ENCODE measurements at regions not wholly inside any gene's neighbourhood (a gene's known extent, or its start where the extent isn't known, plus 50 kb on each side); places are given as distances from the start of the nearest gene placed in this dataset.
A peak's percentile ranks its signal among the peaks of the same experiment; 100 is the strongest.

DNA sequence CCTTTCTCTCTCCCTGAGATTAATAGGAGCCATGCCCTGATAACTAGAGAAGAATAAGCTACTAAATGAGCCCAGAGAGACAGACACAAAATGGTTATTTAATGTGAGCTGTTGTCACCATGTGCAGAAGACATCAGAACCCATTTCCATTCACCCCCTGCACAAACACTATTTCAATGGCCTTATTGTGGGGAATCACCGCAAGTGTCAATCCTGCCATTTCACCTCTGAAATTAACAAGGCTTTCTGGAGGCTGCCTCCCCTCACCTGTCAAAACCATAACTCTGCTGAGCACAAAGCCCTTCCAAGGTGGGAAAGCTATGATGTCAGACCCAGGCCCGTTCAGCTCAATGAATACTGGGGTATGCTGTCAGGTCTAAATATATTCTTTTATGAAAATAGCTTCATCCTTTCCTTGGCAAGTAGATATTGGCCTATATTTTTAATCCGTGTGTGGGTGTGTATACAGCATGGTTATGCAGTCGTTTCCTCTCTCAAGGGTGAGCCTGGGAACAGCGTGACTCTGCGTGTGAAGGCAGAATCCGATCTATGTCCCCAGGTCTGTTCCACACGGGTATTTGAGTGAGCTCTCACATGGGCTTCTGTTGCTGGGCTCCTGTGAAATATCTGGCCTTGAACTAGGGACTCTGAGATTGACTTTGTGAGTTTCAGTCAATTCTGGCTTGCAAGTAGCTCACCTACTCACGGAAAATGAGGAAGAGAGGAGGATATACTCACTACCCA lies 266.3 kb downstream of the FBXW7 start:
- DNase-seq (ENCODE audit: low read depth) = no peak
- in situ Hi-C loops (cut with HindIII; ENCODE audit: low pct_unique_long_range_greater_than_20kb, low sequenced_read_pairs) = no loop called here

DNA sequence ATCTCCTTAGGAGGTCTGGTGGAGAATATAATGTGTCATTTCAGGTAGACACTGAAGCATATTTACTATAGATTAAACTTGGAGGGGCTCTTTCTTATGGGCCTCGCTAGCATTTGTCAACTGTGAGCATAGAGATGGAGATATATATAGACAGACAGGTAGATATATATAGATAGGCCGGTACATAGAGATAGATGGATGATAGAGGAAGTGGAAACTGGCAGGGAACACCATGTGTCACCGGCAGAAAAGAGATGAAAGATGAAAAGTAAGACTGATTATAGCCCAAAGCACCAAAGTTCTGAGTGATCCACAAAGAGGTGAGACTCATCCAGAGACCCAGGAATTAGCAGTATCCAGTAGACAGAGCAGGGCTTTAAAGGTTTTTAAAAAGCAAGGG lies 268.1 kb downstream of the FBXW7 start:
- in situ Hi-C loops (cut with HindIII; ENCODE audit: low pct_unique_long_range_greater_than_20kb, low sequenced_read_pairs) = no loop called here
- DNase-seq (ENCODE audit: low read depth) = no peak

DNA sequence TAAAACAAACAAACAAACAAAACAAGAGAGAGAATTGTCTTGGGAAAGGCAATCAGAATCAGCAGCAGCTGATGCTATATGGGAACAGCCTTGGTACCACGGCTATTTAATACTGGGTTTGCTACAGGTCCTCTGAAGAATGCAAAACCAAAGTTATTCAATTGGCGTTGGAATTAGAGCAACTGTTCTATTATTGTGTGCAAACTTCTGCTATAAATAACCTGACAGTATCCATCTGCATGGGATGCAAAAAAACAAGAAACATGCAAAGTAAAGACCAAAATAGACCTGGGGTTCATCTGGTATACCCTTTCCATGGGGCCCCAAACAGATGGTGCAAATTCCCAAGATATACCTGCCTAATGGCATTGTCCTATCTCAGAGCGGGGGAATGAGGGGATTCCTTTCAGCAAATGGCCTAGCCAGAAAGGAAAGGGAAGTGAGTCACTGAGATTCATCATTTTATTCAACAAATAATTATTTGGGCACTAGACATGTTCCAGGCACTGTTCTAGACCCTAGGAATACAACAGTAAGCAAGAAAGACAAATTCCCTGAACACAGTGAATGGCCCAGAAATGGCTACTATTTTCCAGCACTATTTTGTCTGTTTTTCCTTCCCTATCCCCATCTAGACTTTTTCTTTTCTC lies 268.9 kb downstream of the FBXW7 start:
- in situ Hi-C loops (cut with HindIII; ENCODE audit: low pct_unique_long_range_greater_than_20kb, low sequenced_read_pairs) = no loop called here
- DNase-seq (ENCODE audit: low read depth) = no peak

DNA sequence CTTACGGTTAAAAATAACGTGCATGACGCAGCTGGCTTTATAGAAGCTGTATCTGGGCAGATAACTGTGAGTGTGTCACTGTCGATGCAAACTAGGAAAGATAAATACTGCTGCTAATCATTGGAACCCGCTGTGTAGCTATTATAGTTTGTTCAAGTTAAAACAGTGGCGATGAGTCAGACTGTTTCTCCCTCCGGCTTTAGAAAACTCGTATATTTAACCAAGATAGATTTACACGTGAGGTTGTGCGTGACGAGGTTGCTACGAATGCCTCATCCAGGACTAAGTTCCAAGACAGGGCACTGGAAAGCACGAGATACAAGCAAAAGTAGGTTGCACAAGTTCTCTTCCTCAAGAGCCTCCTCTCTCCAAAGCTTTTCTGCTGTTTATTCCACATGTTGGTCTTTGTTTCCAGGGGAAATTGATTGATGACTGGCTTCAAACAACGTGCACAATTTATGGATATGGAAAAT lies 270.7 kb downstream of the FBXW7 start:
- DNase-seq (ENCODE audit: low read depth) = peak; percentile 85
- in situ Hi-C loops (cut with HindIII; ENCODE audit: low pct_unique_long_range_greater_than_20kb, low sequenced_read_pairs) = no loop called here

DNA sequence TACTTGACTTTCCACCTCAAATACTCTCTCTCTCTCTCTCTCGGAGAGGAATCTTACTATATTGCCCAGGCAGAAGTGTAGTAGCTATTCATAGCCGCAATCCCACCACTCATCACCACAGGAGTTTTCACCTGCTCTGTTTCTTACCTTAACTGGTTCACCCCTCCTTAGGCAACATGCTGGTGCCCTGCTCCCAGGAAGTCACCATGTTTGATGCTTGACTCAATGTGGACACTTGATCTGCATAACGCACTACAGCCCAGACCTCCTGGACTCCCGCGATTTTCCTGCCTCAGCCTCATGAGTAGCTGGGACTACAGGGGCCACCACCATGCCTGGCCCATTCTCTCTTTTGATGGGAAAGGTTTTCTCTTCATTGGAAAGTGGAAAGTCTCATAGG lies 271.8 kb downstream of the FBXW7 start:
- DNase-seq (ENCODE audit: low read depth) = no peak
- in situ Hi-C loops (cut with HindIII; ENCODE audit: low pct_unique_long_range_greater_than_20kb, low sequenced_read_pairs) = no loop called here

DNA sequence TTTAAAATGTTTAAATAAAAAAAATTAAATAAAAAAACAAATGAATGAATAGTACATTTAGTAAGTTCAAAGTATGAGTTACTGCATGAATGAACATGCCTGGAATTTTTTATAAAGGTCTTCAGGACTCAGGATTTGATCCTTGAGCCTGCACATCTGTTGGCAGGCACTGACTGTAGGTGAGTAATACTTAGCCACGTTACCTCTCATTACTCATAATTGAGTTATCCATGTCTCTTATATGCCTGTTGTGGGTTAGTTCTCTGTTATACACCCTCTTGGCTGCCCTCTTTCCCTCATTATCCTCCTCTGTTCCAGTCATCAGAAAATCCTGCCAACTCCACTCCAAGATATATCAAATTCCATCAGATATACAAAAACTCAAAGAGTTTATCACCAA lies 276.0 kb downstream of the FBXW7 start:
- in situ Hi-C loops (cut with HindIII; ENCODE audit: low pct_unique_long_range_greater_than_20kb, low sequenced_read_pairs) = no loop called here
- DNase-seq (ENCODE audit: low read depth) = peak; percentile 54

DNA sequence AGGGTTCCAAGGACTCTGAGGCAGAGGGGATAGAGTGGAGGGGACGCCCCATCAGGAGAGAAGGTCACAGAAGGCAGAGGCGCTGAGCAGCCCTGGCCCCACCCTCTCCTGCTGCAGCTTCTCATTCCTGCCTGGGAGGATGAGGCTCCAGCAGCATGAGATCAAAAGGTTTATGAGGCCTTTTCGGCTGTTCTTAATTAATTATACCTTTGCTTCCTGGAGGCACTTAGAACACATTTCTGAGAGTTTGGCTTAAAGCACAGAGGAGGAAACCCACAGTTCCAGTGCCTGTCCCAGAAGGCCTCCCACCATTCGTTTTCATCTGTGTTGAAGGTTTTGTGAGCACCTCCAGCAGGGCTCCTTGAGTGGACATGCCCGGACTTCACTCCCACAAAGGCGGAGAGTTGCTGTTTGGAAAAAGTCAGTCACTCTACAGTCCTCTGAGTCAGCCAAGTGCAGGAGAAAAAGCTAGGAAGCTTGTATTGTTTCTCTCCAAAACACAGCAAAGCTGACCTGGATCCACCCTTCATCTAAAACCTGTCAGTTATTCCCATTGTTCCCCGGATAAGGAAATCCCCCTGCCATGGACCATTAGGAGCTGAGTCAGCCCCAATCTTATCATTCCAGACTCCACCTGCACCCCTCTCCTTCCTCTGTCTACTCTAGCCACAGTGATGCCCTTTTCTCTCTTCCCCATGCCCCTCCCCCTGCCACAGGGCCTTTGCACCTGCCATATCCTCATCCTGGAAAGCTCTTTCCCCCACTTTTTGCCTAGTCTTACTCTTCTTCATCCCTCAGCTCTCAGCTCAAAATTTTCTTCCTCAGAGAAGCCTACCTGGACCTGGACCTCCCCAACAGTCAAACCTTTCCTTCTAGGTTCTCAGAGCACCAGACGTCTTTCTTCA lies 276.8 kb downstream of the FBXW7 start:
- DNase-seq (ENCODE audit: low read depth) = peak; percentile 75
- in situ Hi-C loops (cut with HindIII; ENCODE audit: low pct_unique_long_range_greater_than_20kb, low sequenced_read_pairs) = no loop called here

DNA sequence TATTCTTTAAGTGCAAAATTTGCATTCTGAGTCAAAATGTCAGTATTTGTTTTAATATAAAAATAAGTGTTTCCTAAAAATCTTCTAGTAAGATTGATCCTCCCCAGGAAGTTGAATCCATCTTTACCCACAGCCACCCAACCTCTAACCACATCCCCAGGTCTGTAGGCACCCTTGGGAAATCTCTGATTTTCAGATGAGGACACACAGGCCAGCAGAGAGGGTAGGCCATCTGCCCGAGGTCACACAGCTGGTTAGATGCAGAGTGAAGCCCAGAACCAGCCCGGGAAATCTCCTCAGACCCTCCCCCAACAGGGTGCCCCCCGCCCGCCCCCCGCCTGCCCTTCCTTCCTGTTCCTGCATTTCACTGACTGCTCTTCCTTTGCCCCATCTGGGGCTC lies 277.5 kb downstream of the FBXW7 start:
- DNase-seq (ENCODE audit: low read depth) = no peak
- in situ Hi-C loops (cut with HindIII; ENCODE audit: low pct_unique_long_range_greater_than_20kb, low sequenced_read_pairs) = no loop called here

DNA sequence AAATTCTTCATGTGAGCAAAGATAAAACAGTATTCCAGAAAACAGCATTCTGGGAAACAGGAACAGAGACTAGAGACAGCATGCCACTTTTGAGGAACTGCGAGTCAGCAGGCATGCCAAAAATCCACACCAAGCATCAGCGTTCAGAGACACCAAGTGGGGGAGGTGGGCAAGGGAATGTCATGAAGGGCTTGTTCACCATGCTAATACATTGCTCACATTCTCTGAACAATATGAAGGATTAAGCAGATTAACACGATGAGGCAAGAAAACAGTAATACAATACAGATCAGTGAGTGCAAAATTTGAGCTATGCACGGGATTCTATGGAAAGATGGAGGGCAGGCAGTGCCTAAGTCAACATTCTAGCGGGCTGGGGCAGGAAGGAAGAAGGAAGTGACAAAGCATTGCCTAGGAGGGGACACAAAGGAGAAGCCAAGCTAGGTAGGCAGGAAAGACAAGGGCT lies 278.3 kb downstream of the FBXW7 start:
- in situ Hi-C loops (cut with HindIII; ENCODE audit: low pct_unique_long_range_greater_than_20kb, low sequenced_read_pairs) = no loop called here
- DNase-seq (ENCODE audit: low read depth) = no peak

DNA sequence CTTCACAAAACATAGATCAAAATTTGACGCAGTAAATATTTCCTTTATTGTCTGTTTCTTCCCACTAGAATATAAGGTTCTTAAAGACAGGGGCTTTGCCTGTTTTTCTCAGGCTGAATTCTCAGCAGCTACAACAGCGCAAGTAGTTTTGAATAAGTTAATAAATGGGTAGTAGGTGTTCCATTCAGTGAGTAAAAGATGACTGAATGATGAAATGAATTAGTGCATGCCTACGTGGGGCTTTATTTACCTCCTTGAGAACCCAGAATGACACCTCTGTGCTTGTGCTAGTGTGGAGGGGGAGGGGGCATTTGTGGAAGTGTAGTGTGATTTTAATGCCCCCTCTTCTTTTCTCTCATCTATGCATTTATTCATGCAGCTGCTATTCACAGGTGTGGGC lies 278.9 kb downstream of the FBXW7 start:
- in situ Hi-C loops (cut with HindIII; ENCODE audit: low pct_unique_long_range_greater_than_20kb, low sequenced_read_pairs) = no loop called here
- DNase-seq (ENCODE audit: low read depth) = no peak

DNA sequence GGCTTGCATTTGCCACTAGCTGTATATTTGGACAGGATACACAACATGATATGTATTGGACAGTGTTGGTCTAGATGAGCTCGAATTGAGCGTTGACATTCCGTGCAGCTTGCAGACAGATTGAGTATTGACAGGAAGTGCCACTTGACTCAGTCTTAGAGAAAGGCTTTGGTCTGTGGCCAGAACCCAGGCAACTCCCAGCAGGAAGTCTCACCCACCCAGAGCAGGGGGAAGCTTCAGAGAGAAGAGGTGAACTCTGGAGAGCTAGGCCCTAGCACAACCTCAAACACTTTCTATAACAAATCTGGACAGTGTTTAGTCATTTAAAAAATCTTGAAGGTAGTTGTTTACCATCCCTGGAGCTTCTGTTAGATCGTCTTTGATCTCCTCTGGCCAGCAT lies 280.5 kb downstream of the FBXW7 start:
- in situ Hi-C loops (cut with HindIII; ENCODE audit: low pct_unique_long_range_greater_than_20kb, low sequenced_read_pairs) = no loop called here
- DNase-seq (ENCODE audit: low read depth) = no peak

DNA sequence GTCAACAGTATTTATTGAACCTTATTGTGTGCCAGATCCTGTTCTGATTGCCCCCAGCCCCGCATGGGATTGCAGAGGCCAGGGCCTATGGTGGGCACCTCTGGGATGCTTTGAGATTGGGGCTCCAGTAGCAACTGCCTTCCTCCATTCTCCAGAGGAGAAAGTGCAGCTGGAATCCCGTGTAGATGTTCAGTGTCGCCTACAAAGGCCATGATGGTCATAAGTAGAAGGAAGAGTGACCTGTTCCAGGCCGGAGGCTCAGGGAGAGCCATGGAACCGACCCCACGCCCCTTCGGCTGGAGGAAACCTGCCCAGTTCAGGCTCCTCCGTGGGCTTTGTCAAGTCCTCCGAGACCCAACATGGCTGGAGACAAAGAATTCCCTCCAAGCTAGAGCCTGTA lies 287.5 kb downstream of the FBXW7 start:
- in situ Hi-C loops (cut with HindIII; ENCODE audit: low pct_unique_long_range_greater_than_20kb, low sequenced_read_pairs) = no loop called here
- no peak for DNase-seq (ENCODE audit: low read depth)

DNA sequence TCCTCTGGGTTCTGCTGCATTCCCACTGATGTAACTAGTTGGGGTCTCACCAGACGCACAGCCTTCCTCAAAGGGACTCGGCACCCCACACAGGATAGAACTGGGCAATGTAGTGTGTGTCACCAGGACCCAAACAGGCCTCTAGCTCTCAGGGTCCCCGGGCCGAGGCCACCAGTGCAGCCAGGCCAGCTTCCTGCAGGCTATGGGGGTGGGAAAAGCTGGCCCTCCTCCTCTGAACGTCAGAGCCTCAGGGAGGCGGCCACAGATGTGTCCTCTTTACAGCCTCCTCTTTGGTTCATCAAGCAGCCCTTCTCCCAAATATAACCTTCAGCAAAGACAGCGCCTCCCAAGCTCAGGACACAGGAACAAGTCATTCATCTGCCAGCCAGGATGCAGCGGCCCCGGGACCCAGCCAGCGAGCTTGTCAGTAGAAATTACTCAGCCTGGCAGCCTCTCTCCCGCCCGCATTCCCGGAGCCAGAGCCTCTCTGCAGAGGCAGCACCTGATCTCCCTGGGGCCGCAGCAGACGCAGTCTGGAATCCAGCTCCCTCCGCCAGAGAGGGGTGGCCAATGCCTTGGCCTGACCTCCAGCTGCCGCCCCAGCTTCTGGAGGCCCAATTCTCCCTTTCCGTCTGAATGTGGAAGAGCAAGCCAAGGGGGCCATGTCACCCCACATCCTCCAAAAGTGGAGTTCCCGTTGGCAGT lies 288.5 kb downstream of the FBXW7 start:
- DNase-seq (ENCODE audit: low read depth) = no peak
- in situ Hi-C loops (cut with HindIII; ENCODE audit: low pct_unique_long_range_greater_than_20kb, low sequenced_read_pairs) = no loop called here

DNA sequence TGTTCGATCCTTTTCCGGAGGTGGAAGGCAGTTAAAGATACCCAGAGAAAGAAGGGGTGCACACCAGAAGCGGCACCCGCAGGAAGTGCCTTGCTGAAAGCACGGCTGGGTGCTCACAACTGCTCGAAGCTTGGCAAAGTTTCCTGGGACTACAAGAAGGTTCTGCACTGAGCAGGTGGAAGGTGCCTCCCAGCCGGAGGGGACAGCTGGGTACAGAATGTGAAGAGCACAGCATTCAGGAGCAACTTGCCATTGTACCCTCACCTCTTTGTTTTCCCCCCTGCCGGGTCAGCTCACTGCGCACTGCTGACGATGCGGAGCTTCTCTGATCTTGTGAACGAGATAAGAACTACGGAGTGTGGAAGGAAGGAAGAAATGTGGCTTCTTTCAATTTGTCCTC lies 289.2 kb downstream of the FBXW7 start:
- no peak for DNase-seq (ENCODE audit: low read depth)
- in situ Hi-C loops (cut with HindIII; ENCODE audit: low pct_unique_long_range_greater_than_20kb, low sequenced_read_pairs) = no loop called here

DNA sequence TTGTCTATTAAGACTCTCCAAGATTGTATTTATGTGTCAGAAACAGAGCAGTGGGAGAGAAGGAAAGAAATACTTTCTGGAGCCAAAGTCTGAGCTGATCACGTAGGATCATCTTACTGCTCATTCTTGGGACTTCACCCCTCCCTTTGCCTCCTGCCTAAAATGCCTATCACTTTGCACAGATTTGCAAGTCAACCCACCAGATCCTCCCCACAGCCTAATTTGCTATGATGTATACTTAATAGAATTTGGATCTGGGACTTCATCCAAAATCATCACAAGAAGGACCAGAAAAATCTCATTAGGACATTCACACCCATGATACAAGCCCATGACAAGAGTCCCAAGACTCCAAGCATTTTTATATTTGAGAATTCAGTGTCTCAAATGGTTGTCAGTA lies 290.2 kb downstream of the FBXW7 start:
- DNase-seq (ENCODE audit: low read depth) = no peak
- in situ Hi-C loops (cut with HindIII; ENCODE audit: low pct_unique_long_range_greater_than_20kb, low sequenced_read_pairs) = no loop called here

DNA sequence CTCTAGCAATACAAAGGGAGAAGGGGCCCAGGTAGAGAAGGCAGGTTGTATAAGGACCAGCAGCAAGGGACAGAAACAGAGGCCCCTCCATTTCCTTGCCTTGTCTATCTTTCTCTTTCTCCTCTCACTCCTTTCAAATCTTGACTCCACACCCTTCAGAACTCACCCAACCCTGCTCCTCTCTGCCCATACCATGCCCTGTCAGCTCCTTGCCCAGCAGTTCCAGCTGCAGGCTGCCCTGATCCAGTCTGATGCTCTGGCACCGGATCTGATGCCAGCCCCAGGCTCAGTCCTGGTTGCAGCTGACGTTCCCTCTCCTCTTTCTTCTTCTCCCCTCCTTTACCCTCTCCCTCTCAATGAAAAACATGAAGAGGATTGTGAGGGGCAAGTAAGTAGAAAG lies 291.2 kb downstream of the FBXW7 start:
- in situ Hi-C loops (cut with HindIII; ENCODE audit: low pct_unique_long_range_greater_than_20kb, low sequenced_read_pairs) = no loop called here
- DNase-seq (ENCODE audit: low read depth) = no peak

DNA sequence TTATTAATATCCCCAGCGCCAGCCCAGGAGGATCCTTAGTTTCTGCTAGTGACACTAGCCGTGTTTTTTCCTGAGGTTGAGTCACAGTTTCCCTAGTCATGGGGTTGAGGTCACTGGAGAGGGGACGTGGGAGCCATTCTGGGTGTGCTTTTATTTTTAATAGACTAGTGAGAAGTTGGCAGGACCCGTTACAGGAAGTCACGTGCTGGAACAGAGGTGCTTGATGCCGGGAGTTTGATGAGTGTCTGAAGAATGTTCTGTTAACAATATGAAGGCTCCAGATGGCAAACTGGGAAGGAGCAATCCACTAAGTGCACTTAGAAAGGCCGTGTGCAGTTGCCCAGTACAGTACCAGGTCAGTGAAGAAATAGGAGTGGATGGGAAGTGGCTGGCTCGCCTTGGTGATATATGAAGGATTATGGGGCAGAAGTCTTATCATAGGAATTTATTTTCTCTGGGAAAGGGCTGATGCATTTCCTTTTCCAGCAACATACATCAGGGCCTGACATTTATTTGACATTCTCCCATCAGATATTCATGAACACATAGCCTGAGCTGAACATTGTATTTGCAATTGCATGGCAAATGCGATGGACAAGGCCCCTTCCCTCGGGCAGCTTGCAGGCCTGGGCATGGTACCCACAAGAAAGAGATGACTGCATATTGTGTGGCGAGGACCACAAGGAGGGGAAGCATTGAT lies 291.8 kb downstream of the FBXW7 start:
- no peak for DNase-seq (ENCODE audit: low read depth)
- in situ Hi-C loops (cut with HindIII; ENCODE audit: low pct_unique_long_range_greater_than_20kb, low sequenced_read_pairs) = no loop called here

DNA sequence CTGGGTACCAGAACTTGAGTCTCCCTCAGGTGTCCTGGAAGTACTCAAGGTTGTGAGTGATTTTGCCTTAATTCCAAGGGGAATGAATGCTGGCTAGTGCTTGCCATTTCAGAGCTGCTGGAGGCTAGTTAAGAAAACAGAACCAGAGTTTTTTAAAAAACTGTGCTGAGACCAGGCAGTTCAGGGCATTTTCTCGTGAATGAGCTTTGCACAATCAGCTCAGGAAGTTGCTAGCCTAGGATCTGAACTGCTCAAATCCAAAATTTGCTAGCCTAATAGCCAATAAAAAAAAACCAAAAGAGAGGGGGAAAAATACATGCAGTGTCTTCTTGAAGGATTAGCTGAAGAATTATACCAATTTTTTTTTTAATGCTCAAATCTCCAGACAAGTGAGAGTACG lies 292.7 kb downstream of the FBXW7 start:
- DNase-seq (ENCODE audit: low read depth) = no peak
- in situ Hi-C loops (cut with HindIII; ENCODE audit: low pct_unique_long_range_greater_than_20kb, low sequenced_read_pairs) = no loop called here

Data from Caki2 (cell line).